ENCODE measurements at regions not wholly inside any gene's neighbourhood (a gene's known extent, or its start where the extent isn't known, plus 50 kb on each side); places are given as distances from the start of the nearest gene placed in this dataset.

GRCh38 chr7:12771378-12771877 is 84.0 kb downstream of the ARL4A start:
- Histone ChIP-seq H3K27ac (ENCODE audit: low read depth in 2 of 2, low read length in 2 of 2) (no peak overlapping the region), H3K4me1 (ENCODE audit: control insufficient read depth in 2 of 3, insufficient read depth in 2 of 3, low read depth in 1 of 3, low read length in 3 of 3) (peaks cover 0 to 4% (median 0%) of the 10 kb centered on the region in 3 donors), H3K27me3 (ENCODE audit: control insufficient read depth, insufficient read depth, low read length) (no peaks in the 10 kb centered on the region), H3K4me3 (ENCODE audit: low read length in 3 of 3) (peak overlapping the region; percentile 1 to 17 (median 9)), H3K36me3 (ENCODE audit: control insufficient read depth in 2 of 3, insufficient read depth in 3 of 3, low read length in 3 of 3) (no peaks in the 10 kb centered on the region), H3K9ac (ENCODE audit: low read length in 3 of 3) (peak overlapping the region in 1 of 3 donors; percentile 20), H3K9me3 (ENCODE audit: control insufficient read depth in 2 of 3, insufficient read depth in 1 of 3, low read length in 3 of 3) (no peaks in the 10 kb centered on the region)
- FAIRE-seq (peak; percentile 8), DNase-seq (peak in 4 of 5 donors; percentile 40 to 90 (median 66))
- TF ChIP-seq CTCF (IDR thresholded peaks at IDR 0.05; ENCODE audit: borderline replicate concordance, extremely low read depth, insufficient read depth): no peak
- intact Hi-C loops (cut with DNase I): no loop called here

GRCh38 chr7:12772768-12773167 is 85.3 kb downstream of the ARL4A start:
- no peaks in the 10 kb centered on the region for H3K36me3 ChIP-seq (ENCODE audit: control insufficient read depth in 2 of 3, insufficient read depth in 3 of 3, low read length in 3 of 3)
- H3K4me3 ChIP-seq (ENCODE audit: low read length in 3 of 3): no peak overlapping the region
- no peak overlapping the region for H3K9ac ChIP-seq (ENCODE audit: low read length in 3 of 3)
- H3K9me3 ChIP-seq (ENCODE audit: control insufficient read depth in 2 of 3, insufficient read depth in 1 of 3, low read length in 3 of 3): no peaks in the 10 kb centered on the region
- DNase-seq: no peak
- H3K27ac ChIP-seq (ENCODE audit: low read depth in 2 of 2, low read length in 2 of 2): no peak overlapping the region
- intact Hi-C loops (cut with DNase I): no loop called here
- FAIRE-seq: no peak
- H3K27me3 ChIP-seq (ENCODE audit: control insufficient read depth, insufficient read depth, low read length): no peaks in the 10 kb centered on the region
- TF ChIP-seq CTCF (IDR thresholded peaks at IDR 0.05; ENCODE audit: borderline replicate concordance, extremely low read depth, insufficient read depth): no peak
- H3K4me1 ChIP-seq (ENCODE audit: control insufficient read depth in 2 of 3, insufficient read depth in 2 of 3, low read depth in 1 of 3, low read length in 3 of 3): peaks cover 0 to 4% (median 0%) of the 10 kb centered on the region in 3 donors

GRCh38 chr7:12777257-12777656 is 89.8 kb downstream of the ARL4A start:
- no peaks in the 10 kb centered on the region for H3K4me1 ChIP-seq (ENCODE audit: control insufficient read depth in 2 of 3, insufficient read depth in 2 of 3, low read depth in 1 of 3, low read length in 3 of 3)
- no peak overlapping the region for H3K9ac ChIP-seq (ENCODE audit: low read length in 3 of 3)
- H3K4me3 ChIP-seq (ENCODE audit: low read length in 3 of 3): no peak overlapping the region
- H3K27me3 ChIP-seq (ENCODE audit: control insufficient read depth, insufficient read depth, low read length): no peaks in the 10 kb centered on the region
- no peak for TF ChIP-seq CTCF (IDR thresholded peaks at IDR 0.05; ENCODE audit: borderline replicate concordance, extremely low read depth, insufficient read depth)
- DNase-seq (no peak), FAIRE-seq (no peak)
- intact Hi-C loops (cut with DNase I): no loop called here
- H3K9me3 ChIP-seq (ENCODE audit: control insufficient read depth in 2 of 3, insufficient read depth in 1 of 3, low read length in 3 of 3): no peaks in the 10 kb centered on the region
- H3K27ac ChIP-seq (ENCODE audit: low read depth in 2 of 2, low read length in 2 of 2): no peak overlapping the region
- no peaks in the 10 kb centered on the region for H3K36me3 ChIP-seq (ENCODE audit: control insufficient read depth in 2 of 3, insufficient read depth in 3 of 3, low read length in 3 of 3)

- Histone ChIP-seq H3K9ac (ENCODE audit: low read length in 3 of 3) (no peak overlapping the region), H3K27ac (ENCODE audit: low read depth in 2 of 2, low read length in 2 of 2) (no peak overlapping the region), H3K9me3 (ENCODE audit: control insufficient read depth in 2 of 3, insufficient read depth in 1 of 3, low read length in 3 of 3) (no peaks in the 10 kb centered on the region), H3K36me3 (ENCODE audit: control insufficient read depth in 2 of 3, insufficient read depth in 3 of 3, low read length in 3 of 3) (no peaks in the 10 kb centered on the region), H3K27me3 (ENCODE audit: control insufficient read depth, insufficient read depth, low read length) (no peaks in the 10 kb centered on the region), H3K4me3 (ENCODE audit: low read length in 3 of 3) (no peak overlapping the region), H3K4me1 (ENCODE audit: control insufficient read depth in 2 of 3, insufficient read depth in 2 of 3, low read depth in 1 of 3, low read length in 3 of 3) (no peaks in the 10 kb centered on the region)
- FAIRE-seq: no peak
- TF ChIP-seq CTCF (IDR thresholded peaks at IDR 0.05; ENCODE audit: borderline replicate concordance, extremely low read depth, insufficient read depth): no peak
- no peak for DNase-seq
- intact Hi-C loops (cut with DNase I): no loop called here
These were observed 92.5 kb downstream of the ARL4A start for GRCh38 chr7:12779947-12780346.
